ENCODE measurements at regions not wholly inside any gene's neighbourhood (a gene's known extent, or its start where the extent isn't known, plus 50 kb on each side); places are given as distances from the start of the nearest gene placed in this dataset.

GRCh38 chr21:35920436-35920835 lies 139.9 kb downstream of the SETD4 start:
- ChIA-PET POLR2A (no interaction called here), CTCF (no interaction called here)
- no peaks in the 10 kb centered on the region for H3K27me3 Mint-ChIP-seq (ENCODE audit: insufficient read depth, unreplicated experiment)
- BruUV-seq (replicated peaks), result no TSS peak
- H3K36me3 Mint-ChIP-seq (ENCODE audit: insufficient read depth, unreplicated experiment), result no peaks in the 10 kb centered on the region
- no peak overlapping the region for H3K27ac Mint-ChIP-seq (ENCODE audit: low read depth, unreplicated experiment)
- TF ChIP-seq, protein P1, sequence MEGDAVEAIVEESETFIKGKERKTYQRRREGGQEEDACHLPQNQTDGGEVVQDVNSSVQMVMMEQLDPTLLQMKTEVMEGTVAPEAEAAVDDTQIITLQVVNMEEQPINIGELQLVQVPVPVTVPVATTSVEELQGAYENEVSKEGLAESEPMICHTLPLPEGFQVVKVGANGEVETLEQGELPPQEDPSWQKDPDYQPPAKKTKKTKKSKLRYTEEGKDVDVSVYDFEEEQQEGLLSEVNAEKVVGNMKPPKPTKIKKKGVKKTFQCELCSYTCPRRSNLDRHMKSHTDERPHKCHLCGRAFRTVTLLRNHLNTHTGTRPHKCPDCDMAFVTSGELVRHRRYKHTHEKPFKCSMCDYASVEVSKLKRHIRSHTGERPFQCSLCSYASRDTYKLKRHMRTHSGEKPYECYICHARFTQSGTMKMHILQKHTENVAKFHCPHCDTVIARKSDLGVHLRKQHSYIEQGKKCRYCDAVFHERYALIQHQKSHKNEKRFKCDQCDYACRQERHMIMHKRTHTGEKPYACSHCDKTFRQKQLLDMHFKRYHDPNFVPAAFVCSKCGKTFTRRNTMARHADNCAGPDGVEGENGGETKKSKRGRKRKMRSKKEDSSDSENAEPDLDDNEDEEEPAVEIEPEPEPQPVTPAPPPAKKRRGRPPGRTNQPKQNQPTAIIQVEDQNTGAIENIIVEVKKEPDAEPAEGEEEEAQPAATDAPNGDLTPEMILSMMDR (IDR thresholded peaks at IDR 0.05; ENCODE audit: unreplicated experiment), result no peak
- intact Hi-C loops (cut with micrococcal nuclease), result no loop called here
- no peak for DNase-seq (ENCODE audit: unreplicated experiment)
- H3K4me3 Mint-ChIP-seq (ENCODE audit: unreplicated experiment), result no peak overlapping the region
- H3K9me3 Mint-ChIP-seq (ENCODE audit: unreplicated experiment), result no peaks in the 10 kb centered on the region
- H3K4me1 Mint-ChIP-seq (ENCODE audit: insufficient read depth, unreplicated experiment), result peaks cover 24% of the 10 kb centered on the region

DNA sequence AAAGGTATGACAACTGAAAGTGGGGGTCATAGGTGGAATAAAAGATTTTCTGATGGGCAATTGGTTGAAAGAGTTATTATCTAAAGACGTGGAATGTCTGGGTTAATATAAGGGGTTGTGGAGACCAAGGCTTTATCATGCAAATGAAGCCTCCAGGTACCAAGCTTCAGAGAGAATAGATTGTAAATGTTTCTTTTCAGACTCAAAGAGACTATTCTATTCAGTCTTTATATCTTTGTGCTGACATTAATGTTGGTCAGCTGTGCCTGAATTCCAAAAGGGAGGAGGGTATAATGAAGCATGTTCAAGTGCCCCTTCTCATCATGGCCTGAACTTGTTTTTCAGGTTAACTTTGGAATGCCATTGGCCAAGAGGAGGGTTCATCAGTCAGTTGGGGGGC lies 145.3 kb downstream of the SETD4 start:
- no peaks in the 10 kb centered on the region for H3K4me1 Mint-ChIP-seq (ENCODE audit: insufficient read depth, unreplicated experiment)
- DNase-seq (ENCODE audit: unreplicated experiment), result no peak
- no TSS peak for BruUV-seq (replicated peaks)
- TF ChIP-seq, protein P1 (IDR thresholded peaks at IDR 0.05; ENCODE audit: unreplicated experiment), result no peak
- CTCF ChIA-PET, result interaction anchor here (0.7 kb wide), 1 partner anchor 39 kb away, joined by 3 read pairs; no protein-coding TSS in a partner anchor
- H3K27me3 Mint-ChIP-seq (ENCODE audit: insufficient read depth, unreplicated experiment), result peaks cover 16% of the 10 kb centered on the region
- intact Hi-C loops (cut with micrococcal nuclease), result no loop called here
- H3K4me3 Mint-ChIP-seq (ENCODE audit: unreplicated experiment), result no peak overlapping the region
- H3K27ac Mint-ChIP-seq (ENCODE audit: low read depth, unreplicated experiment), result no peak overlapping the region
- no peaks in the 10 kb centered on the region for H3K9me3 Mint-ChIP-seq (ENCODE audit: unreplicated experiment)
- no peaks in the 10 kb centered on the region for H3K36me3 Mint-ChIP-seq (ENCODE audit: insufficient read depth, unreplicated experiment)
- POLR2A ChIA-PET, result no interaction called here

- DNase-seq (ENCODE audit: unreplicated experiment), result no peak
- Mint-ChIP-seq H3K4me1 (ENCODE audit: insufficient read depth, unreplicated experiment) (no peaks in the 10 kb centered on the region), H3K27me3 (ENCODE audit: insufficient read depth, unreplicated experiment) (peaks cover 16% of the 10 kb centered on the region), H3K9me3 (ENCODE audit: unreplicated experiment) (no peaks in the 10 kb centered on the region), H3K27ac (ENCODE audit: low read depth, unreplicated experiment) (no peak overlapping the region), H3K36me3 (ENCODE audit: insufficient read depth, unreplicated experiment) (no peaks in the 10 kb centered on the region), H3K4me3 (ENCODE audit: unreplicated experiment) (no peak overlapping the region)
- BruUV-seq (replicated peaks), result no TSS peak
- CTCF ChIA-PET, result interaction anchor here (0.6 kb wide), 1 partner anchor 18 kb away, joined by 3 read pairs; no protein-coding TSS in a partner anchor
- POLR2A ChIA-PET, result no interaction called here
- TF ChIP-seq, protein P1 (IDR thresholded peaks at IDR 0.05; ENCODE audit: unreplicated experiment), result no peak
- intact Hi-C loops (cut with micrococcal nuclease), result no loop called here
These were observed 148.7 kb downstream of the SETD4 start for GRCh38 chr21:35911412-35912191.

DNA sequence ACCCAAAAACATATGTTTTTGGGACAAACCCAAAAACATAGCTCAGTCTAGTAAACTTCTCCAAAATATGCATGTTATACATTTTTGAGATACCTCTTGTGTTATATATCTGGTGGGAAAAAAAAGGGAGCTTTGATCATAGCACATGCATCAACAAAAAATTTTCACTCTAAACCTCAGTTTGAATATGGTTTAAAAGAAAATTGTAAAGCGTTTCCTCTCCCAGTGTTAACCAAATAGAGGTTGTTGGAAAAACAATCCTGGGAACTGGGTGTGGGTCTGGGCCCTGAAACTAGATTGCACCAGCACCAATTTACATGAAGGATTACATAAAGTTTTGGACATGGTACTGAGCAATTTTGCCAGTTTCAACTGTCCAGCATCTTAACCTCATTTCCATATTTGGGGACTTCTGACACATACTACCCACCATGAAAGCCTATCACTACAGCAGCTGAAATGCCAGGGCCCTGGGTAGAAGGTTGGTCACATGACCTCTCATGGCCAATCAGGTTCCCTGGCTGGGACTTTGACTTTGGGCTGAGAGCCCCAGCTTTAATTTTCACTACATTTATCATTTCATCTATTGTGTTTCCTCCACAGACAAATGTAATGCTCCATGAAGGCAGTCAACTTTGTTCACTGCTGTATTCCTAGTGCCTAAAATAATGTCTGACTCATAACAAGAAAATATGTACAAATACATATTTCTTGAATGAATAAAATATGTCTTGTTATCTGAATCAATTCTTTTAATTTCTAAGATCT lies 150.7 kb downstream of the SETD4 start:
- intact Hi-C loops (cut with micrococcal nuclease), result no loop called here
- Mint-ChIP-seq H3K4me3 (ENCODE audit: unreplicated experiment) (no peak overlapping the region), H3K27ac (ENCODE audit: low read depth, unreplicated experiment) (no peak overlapping the region), H3K36me3 (ENCODE audit: insufficient read depth, unreplicated experiment) (no peaks in the 10 kb centered on the region), H3K9me3 (ENCODE audit: unreplicated experiment) (no peaks in the 10 kb centered on the region), H3K4me1 (ENCODE audit: insufficient read depth, unreplicated experiment) (peaks cover 10% of the 10 kb centered on the region), H3K27me3 (ENCODE audit: insufficient read depth, unreplicated experiment) (peaks cover 22% of the 10 kb centered on the region)
- TF ChIP-seq, protein P1 (IDR thresholded peaks at IDR 0.05; ENCODE audit: unreplicated experiment), result no peak
- POLR2A ChIA-PET, result interaction anchor here (0.7 to 1.0 kb wide), 2 partner anchors 18 to 498 kb away, joined by 3 to 4 read pairs; no protein-coding TSS in a partner anchor
- DNase-seq (ENCODE audit: unreplicated experiment), result no peak
- CTCF ChIA-PET, result no interaction called here
- BruUV-seq (replicated peaks), result no TSS peak

Data from MCF 10A (cell line).